Lower leg skin (tissue), 3 donors: ENCODE measurements at regions not wholly inside any gene's neighbourhood (a gene's known extent, or its start where the extent isn't known, plus 50 kb on each side); places are given as distances from the start of the nearest gene placed in this dataset.

Source experiments
- CTCF ChIP-seq, 3 donors: fragments of 450-650 bp; IDR thresholded peaks; one replicate each; pipeline ENCODE4 v1.5.1; 2016; ENCODE audit warnings: antibody characterized with exemption in 3 of 3, mild to moderate bottlenecking in 3 of 3, moderate library complexity in 2 of 3
- POLR2A ChIP-seq, 2 donors: fragments of 450-650 bp; IDR thresholded peaks; one replicate each; pipeline ENCODE4 v1.6.1; 2016 to 2017; ENCODE audit warnings: antibody characterized with exemption in 2 of 2, mild to moderate bottlenecking in 1 of 2, moderate library complexity in 1 of 2

- no peak for TF ChIP-seq POLR2A (IDR thresholded peaks at IDR 0.05)
- no peak for TF ChIP-seq CTCF (IDR thresholded peaks at IDR 0.05)
Measured at GRCh38 chr9:2531481-2531880, 90.1 kb upstream of the VLDLR start.
